ENCODE measurements at regions not wholly inside any gene's neighbourhood (a gene's known extent, or its start where the extent isn't known, plus 50 kb on each side); places are given as distances from the start of the nearest gene placed in this dataset.

DNA sequence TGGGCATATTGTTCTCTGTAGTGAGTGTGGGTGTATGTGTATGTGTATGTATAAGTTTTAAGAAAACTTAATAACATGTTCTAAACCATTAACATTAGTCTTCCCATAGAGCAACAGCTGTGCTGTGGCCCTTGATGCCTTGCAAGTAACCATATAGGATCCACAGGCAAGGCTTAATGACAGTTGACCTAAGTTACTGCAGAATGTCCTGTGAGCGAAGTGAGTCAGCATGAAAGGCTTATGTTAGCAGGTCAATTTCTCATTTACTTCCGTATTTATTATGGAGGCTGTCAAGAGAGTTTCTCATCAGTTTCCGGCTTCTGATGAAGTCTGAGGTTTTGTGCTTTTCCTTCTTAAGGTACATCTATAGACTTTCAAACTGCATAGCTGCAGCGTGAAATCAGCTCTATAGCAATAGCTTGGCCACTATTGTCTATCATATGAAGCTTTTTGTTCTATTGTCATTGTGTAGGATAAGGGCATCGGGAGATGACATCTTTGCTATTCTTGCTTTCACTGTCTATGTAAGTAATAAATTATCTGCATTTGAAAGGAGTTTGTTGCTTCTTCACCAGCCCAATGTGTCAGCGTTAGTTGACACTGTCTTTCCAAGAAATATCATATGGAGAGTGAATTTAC lies 1153.4 kb upstream of the AGA start:
- no peak for DNase-seq (ENCODE audit: low spot score)

DNA sequence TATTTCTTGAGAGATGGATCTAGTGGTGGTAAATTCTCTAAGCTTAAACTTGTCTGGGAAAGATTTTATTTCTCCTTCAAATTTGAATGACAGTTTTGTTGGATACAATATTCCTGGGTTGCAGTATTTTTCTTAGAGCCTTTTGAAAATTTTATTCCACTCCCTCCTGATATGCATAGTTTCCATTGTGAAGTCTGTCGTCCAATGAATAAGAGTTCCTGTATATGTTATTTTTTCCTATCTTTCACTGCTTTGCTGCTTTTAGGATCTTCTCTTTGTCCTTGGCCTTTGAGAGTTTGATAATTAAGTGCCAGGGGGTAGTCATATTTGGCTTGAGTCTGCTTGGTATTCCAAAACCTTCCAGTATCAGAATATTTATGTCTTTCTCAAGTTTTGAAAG lies 1156.4 kb upstream of the AGA start:
- DNase-seq (ENCODE audit: low spot score), result no peak

DNA sequence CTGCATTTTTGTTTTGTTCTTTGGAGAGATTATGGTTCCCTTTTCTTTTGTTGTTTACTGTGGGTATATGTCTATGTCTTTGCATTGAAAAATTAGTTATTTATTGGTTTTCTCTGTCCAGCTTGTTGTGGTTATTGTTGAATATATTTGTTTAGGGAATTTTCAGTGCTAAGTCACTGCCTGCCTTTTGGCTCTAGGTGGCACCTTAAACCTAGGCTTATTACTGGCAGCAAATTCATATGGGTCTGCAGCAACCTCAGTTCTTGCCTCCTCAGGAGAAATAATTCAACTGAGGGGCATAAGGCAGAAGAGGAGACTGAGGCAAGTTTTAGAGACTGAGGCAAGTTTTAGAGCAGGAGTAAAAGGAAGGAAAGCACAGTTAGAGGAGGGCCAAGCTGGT lies 1157.3 kb upstream of the AGA start:
- no peak for DNase-seq (ENCODE audit: low spot score)

DNA sequence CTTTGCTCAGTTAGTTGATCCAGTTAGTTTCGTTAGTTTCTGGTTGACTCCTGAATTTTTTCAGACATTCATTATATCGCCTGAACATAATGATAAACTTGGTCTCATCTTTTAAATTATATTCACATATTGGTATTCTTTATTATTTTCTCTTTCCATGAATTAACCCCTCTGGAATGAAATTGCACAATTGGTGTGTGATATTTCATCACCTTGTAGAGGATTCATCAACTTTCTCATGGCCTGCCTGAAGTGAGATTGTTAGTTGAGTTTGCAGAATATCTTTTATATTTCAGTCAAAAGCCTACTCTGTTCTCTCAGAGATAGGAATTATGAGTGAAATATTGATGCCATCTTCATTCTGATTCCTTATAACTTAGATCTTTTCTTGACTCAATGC lies 1160.6 kb upstream of the AGA start:
- DNase-seq (ENCODE audit: low spot score), result no peak

DNA sequence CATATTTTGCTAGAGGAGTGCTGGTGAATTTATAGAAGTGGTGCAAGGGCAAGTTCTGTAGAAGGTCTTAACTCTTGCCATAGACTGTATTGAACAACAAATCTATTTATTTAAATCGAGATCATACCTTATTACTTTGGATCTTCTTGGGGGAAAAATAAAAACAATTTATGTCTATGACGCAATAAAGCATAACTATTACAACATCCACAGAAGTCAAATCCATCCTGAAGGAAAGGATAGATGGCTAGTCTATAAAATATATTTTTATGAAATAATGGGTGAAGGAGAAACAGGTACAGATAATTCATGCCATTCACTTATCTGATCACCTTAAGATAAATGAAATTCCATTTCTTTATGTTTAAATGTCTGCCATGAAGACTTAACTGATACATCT lies 1168.8 kb upstream of the AGA start:
- DNase-seq (ENCODE audit: low spot score), result no peak

DNA sequence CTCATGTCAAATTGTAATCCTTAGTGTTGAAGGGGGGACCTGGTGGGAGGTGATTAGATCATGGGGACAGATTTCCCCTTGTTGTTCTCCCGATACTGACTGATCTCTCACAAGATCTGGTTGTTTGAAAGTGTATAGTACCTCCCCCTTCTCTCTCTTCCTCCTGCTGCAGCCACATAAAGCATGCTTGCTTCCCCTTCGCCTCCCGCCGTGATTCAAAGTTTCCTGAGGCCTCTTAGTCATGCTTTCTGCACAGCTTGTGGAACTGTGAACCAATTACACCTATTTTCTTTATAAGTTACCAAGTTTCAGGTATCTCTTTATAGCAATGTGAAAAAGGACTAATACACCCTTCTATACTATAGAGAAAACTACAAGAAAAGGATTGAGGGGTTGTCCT lies 1170.5 kb upstream of the AGA start:
- DNase-seq (ENCODE audit: low spot score), result no peak

- no peak for DNase-seq (ENCODE audit: low spot score)
Measured at GRCh38 chr4:178632415-178632814, 1190.2 kb upstream of the AGA start.

DNA sequence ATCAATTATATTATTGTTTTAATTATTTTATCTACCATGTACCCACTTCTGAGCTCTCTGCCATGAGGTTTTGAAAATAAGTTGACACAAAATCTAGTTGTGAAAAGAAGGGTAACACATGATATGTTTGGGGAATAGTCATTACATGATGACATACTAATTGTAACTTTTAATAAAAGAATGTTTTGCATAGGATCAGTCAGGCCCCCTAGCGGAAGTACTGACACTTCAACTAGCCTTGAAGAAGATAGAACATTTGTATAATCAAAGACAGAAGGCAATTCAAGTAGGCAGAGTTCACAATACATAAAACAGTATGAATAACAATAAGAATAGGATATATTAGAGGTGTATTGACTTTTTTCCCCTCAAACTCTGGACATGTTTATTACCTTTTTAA lies 1191.0 kb upstream of the AGA start:
- DNase-seq (ENCODE audit: low spot score), result no peak

DNA sequence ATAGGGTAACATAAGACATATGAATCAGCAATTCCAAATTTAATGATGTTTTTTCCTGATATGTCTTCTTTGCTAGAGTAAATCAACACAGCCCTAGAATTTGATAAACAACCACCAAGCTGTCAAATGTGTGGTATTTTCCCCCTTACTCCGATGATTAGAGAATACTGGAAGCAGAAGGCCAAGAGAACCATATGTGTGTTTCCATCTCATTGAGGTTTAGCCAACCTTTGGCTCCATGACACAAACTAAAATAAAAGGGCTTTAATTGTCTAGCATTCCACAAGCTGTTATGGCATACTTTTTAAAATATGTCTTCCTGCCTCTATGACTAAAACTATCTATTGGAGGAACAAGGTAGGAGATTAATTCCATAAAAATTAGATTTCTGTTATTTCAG lies 1222.4 kb upstream of the AGA start:
- DNase-seq (ENCODE audit: low spot score), result no peak

- DNase-seq (ENCODE audit: low spot score), result no peak
Measured at GRCh38 chr4:178665916-178666315, 1223.7 kb upstream of the AGA start.

DNA sequence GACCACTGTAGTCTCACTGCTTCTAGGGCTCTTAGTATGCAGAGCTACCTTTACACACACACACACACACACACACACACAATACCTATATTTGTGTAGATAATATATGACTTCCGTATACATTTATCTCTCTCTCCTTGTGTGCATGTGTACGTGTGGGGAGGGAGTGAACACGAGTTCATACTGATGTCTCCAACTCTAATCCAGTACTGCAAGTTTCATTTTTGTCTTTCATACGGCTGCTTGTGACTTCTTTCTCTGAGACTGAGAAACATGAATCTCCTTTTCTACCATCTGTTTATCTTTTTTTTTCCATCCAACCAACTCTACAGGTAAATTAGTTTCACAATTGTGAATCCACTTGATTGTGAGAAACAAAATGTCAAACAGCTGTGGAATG lies 1229.5 kb upstream of the AGA start:
- no peak for DNase-seq (ENCODE audit: low spot score)

GRCh38 chr4:178672512-178672911 lies 1230.3 kb upstream of the AGA start:
- DNase-seq (ENCODE audit: low spot score), result no peak

- no peak for DNase-seq (ENCODE audit: low spot score)
Measured at GRCh38 chr4:178681871-178682270, 1239.6 kb upstream of the AGA start.

GRCh38 chr4:178689926-178690325 lies 1247.7 kb upstream of the AGA start:
- no peak for DNase-seq (ENCODE audit: low spot score)

GRCh38 chr4:178693816-178694215 lies 1251.6 kb upstream of the AGA start:
- DNase-seq (ENCODE audit: low spot score), result no peak

GRCh38 chr4:178696515-178696914 lies 1254.3 kb upstream of the AGA start:
- DNase-seq (ENCODE audit: low spot score), result no peak

DNA sequence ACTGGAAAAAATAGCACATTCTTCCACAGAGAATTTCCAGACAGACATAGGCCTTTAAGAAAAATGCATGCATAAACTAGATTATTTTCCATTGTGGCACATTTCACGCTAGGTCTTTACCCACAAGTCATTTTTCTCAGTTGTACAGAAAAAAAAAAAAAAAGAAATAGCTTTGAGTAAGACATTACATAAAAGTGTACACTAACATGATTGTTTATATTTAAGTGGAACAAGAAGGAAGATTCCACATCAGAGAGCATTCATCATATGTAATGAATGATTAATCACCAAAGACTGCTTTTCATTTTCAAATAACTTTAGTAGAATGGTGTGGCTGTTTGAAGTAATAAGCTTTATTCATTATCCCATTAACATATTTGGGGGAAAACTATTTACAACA lies 1270.2 kb upstream of the AGA start:
- DNase-seq (ENCODE audit: low spot score), result no peak

DNA sequence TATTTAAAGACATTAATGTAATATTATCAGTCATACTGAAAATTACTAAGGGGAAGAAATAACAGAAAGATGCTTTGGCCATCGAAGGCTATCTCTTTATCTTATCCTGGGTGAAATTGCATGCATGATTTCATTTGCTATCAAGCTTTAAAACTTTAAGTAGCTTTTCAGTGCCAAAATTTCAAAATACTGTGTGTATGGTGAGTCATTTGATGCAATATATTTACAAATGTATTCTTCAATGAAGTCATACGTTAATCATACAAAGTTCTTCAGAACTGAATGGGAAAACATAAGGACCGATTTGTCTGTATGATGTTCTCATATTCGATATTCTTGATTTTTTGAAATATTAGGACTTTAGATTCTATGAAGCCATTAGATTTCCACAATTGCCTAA lies 1295.8 kb upstream of the AGA start:
- DNase-seq (ENCODE audit: low spot score), result no peak

- no peak for DNase-seq (ENCODE audit: low spot score)
Measured at GRCh38 chr4:178745203-178745602, 1303.0 kb upstream of the AGA start.

GRCh38 chr4:178752954-178753525 lies 1310.8 kb upstream of the AGA start:
- no peak for DNase-seq (ENCODE audit: low spot score)

- DNase-seq (ENCODE audit: low spot score), result no peak
Measured at GRCh38 chr4:178778496-178778895, 1336.3 kb upstream of the AGA start.

- DNase-seq (ENCODE audit: low spot score), result no peak
Measured at GRCh38 chr4:178781779-178782178, 1339.5 kb upstream of the AGA start.

DNA sequence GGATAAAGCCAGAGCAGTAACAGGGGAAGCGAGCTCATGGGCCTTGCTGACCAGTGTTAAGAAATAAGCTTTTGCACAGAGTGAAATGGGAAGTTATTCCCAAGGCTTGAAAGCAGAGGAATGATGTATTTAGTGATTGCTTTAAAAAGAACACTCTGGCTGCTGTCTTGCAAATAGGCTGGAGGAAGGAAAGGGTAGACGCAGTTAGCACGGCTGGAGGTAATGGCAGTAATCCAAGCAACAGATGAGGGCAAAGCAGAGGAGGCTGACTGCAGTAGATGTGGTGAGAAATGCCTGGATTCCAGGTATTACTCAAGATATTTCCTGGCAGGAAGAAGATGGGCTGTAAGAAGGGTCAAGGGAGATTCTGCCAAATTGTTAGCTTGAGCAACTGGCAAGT lies 1342.3 kb upstream of the AGA start:
- no peak for DNase-seq (ENCODE audit: low spot score)

GRCh38 chr4:178789279-178789678 lies 1347.0 kb upstream of the AGA start:
- no peak for DNase-seq (ENCODE audit: low spot score)

- no peak for DNase-seq (ENCODE audit: low spot score)
Measured at GRCh38 chr4:178799204-178799603, 1357.0 kb upstream of the AGA start.

All from kidney capillary endothelial cell (primary cell).